GM12892 (cell line): ENCODE measurements at regions not wholly inside any gene's neighbourhood (a gene's known extent, or its start where the extent isn't known, plus 50 kb on each side); places are given as distances from the start of the nearest gene placed in this dataset.
"Not testable (repeated sequence)": the region's sequence is repeated elsewhere in the genome, so short reads cannot be mapped to it uniquely, and the experiment has no call there.

Experiments used
- DNase-seq: peaks from one replicate; pipeline ENCODE4 v3.0.0; 2011; ENCODE audit not compliant: insufficient read length
- FAIRE-seq: peaks from 2 replicates; lab custom pipeline; 2011; peaks lifted over from hg19 to GRCh38; lab: Jason Lieb, UNC
- POLR2A ChIP-seq: IDR thresholded peaks from 2 replicates; pipeline ENCODE4 v1.6.1; 2011; ENCODE audit warnings: low read depth, low read length, control low read depth
- POLR2AphosphoS5 ChIP-seq: IDR thresholded peaks from 2 replicates; pipeline ENCODE4 v1.6.1; 2011; ENCODE audit warnings: low read depth, low read length, control low read depth
- TAF1 ChIP-seq: IDR thresholded peaks from 2 replicates; pipeline ENCODE4 v1.6.1; 2011; ENCODE audit warnings: low read depth, mild to moderate bottlenecking, control low read depth, low read length, borderline replicate concordance

DNA sequence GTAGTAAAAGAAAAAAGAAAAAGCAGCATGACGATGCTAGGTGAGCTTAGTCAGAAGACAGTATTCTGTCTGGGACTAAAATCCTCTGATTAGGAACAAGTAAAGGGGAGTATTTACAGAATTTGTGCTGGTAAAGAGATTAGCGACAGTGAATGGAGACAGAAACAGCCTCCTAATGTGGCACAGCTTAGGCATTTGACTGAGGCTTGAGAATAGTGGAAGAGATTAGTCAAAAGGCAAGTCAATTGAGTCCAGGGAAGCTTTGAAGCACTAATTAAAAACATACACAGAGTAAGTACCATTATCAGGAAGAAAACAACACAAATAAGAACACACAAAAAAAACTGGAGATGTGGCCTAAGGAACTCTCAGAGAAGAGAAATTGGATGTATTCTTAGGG lies 131.9 kb upstream of the CLEC14A start:
- DNase-seq = no peak
- TF ChIP-seq POLR2AphosphoS5 (no peak), POLR2A (no peak), TAF1 (no peak)
- FAIRE-seq = no peak

DNA sequence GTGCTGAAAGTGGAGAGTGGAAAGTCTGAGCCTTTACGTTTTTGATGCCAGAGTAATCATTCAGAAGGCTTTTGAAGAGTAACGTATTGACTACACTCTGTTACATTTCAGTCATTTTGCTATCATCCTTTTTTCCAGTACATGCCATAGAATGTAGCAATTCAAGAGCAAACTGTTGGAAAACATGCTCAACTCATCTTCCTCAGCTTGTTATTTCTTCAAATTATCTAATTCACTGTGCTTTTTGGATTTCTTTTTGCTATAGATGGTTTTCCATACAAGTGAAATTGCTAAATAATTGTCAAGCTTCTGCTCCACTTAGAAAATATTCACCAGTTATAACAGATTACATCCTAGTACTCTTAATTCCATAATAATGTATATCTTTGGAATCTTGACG lies 129.9 kb upstream of the CLEC14A start:
- TF ChIP-seq POLR2A = no peak
- no peak for TF ChIP-seq POLR2AphosphoS5
- no peak for TF ChIP-seq TAF1
- DNase-seq (no peak), FAIRE-seq (no peak)

- TF ChIP-seq POLR2AphosphoS5 (no peak), POLR2A (no peak), TAF1 (no peak)
- FAIRE-seq (no peak), DNase-seq (no peak)
These were observed 129.4 kb upstream of the CLEC14A start for GRCh38 chr14:38385343-38385742.

GRCh38 chr14:38384741-38385140 lies 128.8 kb upstream of the CLEC14A start:
- TF ChIP-seq POLR2AphosphoS5 (no peak), POLR2A (no peak)
- no peak for FAIRE-seq
- DNase-seq = no peak

- no peak for TF ChIP-seq POLR2A
- TF ChIP-seq POLR2AphosphoS5 = no peak
- no peak for TF ChIP-seq TAF1
- DNase-seq (no peak), FAIRE-seq (no peak)
These were observed 112.0 kb upstream of the CLEC14A start for GRCh38 chr14:38367922-38368321.

- FAIRE-seq = no peak
- no peak for DNase-seq
- TF ChIP-seq POLR2A = no peak
- TF ChIP-seq POLR2AphosphoS5 = no peak
- TF ChIP-seq TAF1 = no peak
These were observed 110.5 kb upstream of the CLEC14A start for GRCh38 chr14:38366374-38366773.

- FAIRE-seq (no peak), DNase-seq (no peak)
- no peak for TF ChIP-seq POLR2A
- TF ChIP-seq TAF1 = no peak
- TF ChIP-seq POLR2AphosphoS5 = no peak
These were observed 107.3 kb upstream of the CLEC14A start for GRCh38 chr14:38363217-38363616.

GRCh38 chr14:38357557-38357956 lies 101.7 kb upstream of the CLEC14A start:
- FAIRE-seq = no peak
- DNase-seq = no peak
- TF ChIP-seq POLR2AphosphoS5 (no peak), TAF1 (no peak), POLR2A (no peak)

DNA sequence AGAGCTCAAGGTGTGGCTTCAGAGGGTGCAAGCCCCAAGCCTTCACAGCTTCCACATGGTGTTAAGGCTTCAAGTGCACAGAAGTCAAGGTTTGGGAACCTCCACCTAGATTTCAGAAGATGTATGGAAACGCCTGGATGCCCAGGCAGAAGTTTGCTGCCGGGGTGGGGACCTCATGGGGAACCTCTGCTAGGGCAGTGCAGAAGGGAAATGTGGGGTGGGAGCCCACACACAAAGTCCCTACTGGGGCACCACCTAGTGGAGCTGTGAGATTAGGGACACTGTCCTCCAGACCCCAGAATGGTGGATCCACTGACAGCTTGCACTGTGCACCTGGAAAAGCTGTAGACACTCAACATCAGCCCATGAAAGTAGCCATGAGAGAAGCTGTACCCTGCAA lies 99.6 kb upstream of the CLEC14A start:
- not testable (repeated sequence) for FAIRE-seq, DNase-seq

GRCh38 chr14:38350102-38350501 lies 94.2 kb upstream of the CLEC14A start:
- DNase-seq (no peak), FAIRE-seq (no peak)
- TF ChIP-seq POLR2AphosphoS5 (no peak), POLR2A (no peak), TAF1 (no peak)

DNA sequence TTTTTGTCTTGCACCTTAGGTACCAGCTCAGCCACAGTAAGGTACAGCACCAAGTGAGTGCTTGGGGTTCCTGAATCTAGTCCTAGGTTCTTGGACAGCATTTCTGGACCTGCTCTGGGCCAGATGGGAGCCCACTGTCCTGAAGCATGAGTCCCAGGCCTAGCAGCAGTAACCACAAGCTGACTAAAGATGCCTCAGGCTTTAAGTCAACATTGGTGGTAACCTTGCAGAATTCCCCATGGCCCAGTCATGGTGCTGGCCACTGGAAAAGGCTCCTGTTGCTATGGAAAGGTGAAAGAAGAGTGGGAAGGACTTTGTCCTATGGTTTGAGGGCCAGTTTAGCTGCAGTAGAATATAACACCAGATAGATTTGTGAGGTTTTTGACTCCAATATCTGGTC lies 86.9 kb upstream of the CLEC14A start:
- TF ChIP-seq TAF1 = no peak
- no peak for TF ChIP-seq POLR2A
- TF ChIP-seq POLR2AphosphoS5 = no peak
- DNase-seq (no peak), FAIRE-seq (no peak)

GRCh38 chr14:38339696-38340095 lies 83.8 kb upstream of the CLEC14A start:
- TF ChIP-seq POLR2AphosphoS5 (no peak), POLR2A (no peak), TAF1 (no peak)
- FAIRE-seq (no peak), DNase-seq (no peak)

- no peak for TF ChIP-seq POLR2AphosphoS5
- TF ChIP-seq POLR2A = no peak
- TF ChIP-seq TAF1 = no peak
- DNase-seq = no peak
- no peak for FAIRE-seq
These were observed 80.4 kb upstream of the CLEC14A start for GRCh38 chr14:38336298-38336697.

GRCh38 chr14:38330275-38330674 lies 74.4 kb upstream of the CLEC14A start:
- TF ChIP-seq POLR2AphosphoS5 = no peak
- no peak for TF ChIP-seq POLR2A
- TF ChIP-seq TAF1 = no peak
- FAIRE-seq (no peak), DNase-seq (no peak)
